K562 (cell line): ENCODE measurements at regions not wholly inside any gene's neighbourhood (a gene's known extent, or its start where the extent isn't known, plus 50 kb on each side); places are given as distances from the start of the nearest gene placed in this dataset.

Experiments
- ATAC-seq: fragments of 200-7000 bp; cut with Tn5 transposase; 3 replicates; pipeline ENCODE4 v1.9.1; 2020; ENCODE audit warnings: moderate library complexity
- BruUV-seq: library from RNA; stranded (reverse); fragments of 400-500 nt; replicated peaks from 2 replicates; lab custom pipeline; 2021; lab: Mats Ljungman, UMichigan
- CTCF ChIA-PET: fragments of 300-600 bp; formaldehyde crosslinking; extraction: SDS; loops from one replicate; lab custom pipeline; 2021; ENCODE audit warnings: low intra/inter-chr PET ratio; lab: Yijun Ruan, JAX
- POLR2A ChIA-PET: fragments of 300-600, 350-650 bp; sonication (Branson Sonifier 250); formaldehyde crosslinking; extraction: SDS; loops from one replicate; lab custom pipeline; 2021; ENCODE audit warnings: antibody characterized with exemption, inconsistent platforms; lab: Yijun Ruan, JAX
- DNase-seq, 4 experiments: peaks; one replicate each; pipeline versions ENCODE4 v3.0.0 to v3.0.0-alpha.2; 2011 to 2018; ENCODE audit warnings: low spot score in 3 of 4, mixed read lengths in 3 of 4; ENCODE audit errors: extremely low read depth in 1 of 4
- FAIRE-seq: peaks from 2 replicates; lab custom pipeline; 2011; peaks lifted over from hg19 to GRCh38; lab: Jason Lieb, UNC
- H2AFZ ChIP-seq: 2 replicates; pipeline ENCODE4 v1.6.0; 2011; ENCODE audit warnings: low read depth, low read length, control low read depth, inconsistent platforms
- H3K27ac ChIP-seq: fragments of 200-600 bp; 3 replicates; pipeline ENCODE4 v1.8.0; 2011; ENCODE audit warnings: low read depth, mild to moderate bottlenecking, control low read depth, inconsistent platforms, low read length, moderate library complexity, mixed read lengths; ENCODE audit errors: extremely low read depth
- H3K27me3 ChIP-seq, 2 experiments: fragments of 300-600 bp in 1 of 2; 2 replicates in 1 of 2; 3 replicates in 1 of 2; pipeline versions ENCODE4 v1.6.0 to v1.8.0; 2011; ENCODE audit warnings: inconsistent platforms in 2 of 2, low read length in 2 of 2, mild to moderate bottlenecking in 1 of 2, mixed read lengths in 1 of 2, moderate library complexity in 1 of 2; ENCODE audit not compliant: control insufficient read depth in 2 of 2, insufficient read depth in 2 of 2
- H3K36me3 ChIP-seq: fragments of 300-600 bp; 3 replicates; pipeline ENCODE4 v1.8.0; 2011; ENCODE audit warnings: mild to moderate bottlenecking, low read length, inconsistent platforms; ENCODE audit not compliant: control insufficient read depth, insufficient read depth
- H3K4me1 ChIP-seq, 2 experiments: fragments of 200-600 bp in 1 of 2; replicated peaks in 1 of 2; 2 replicates in 1 of 2; 3 replicates in 1 of 2; pipeline versions ENCODE4 v1.5.1 to v1.8.0; 2011; ENCODE audit warnings: inconsistent platforms in 2 of 2, low read length in 2 of 2, mild to moderate bottlenecking in 1 of 2, mixed read lengths in 1 of 2, moderate library complexity in 1 of 2; ENCODE audit not compliant: control insufficient read depth in 2 of 2, insufficient read depth in 2 of 2
- H3K4me2 ChIP-seq: 2 replicates; pipeline ENCODE4 v1.6.1; 2011; ENCODE audit warnings: low read length, control low read depth, inconsistent platforms, mixed read lengths; ENCODE audit not compliant: insufficient read depth
- H3K4me3 ChIP-seq: fragments of 200-600 bp; sonication (generic), shearing (Covaris generic); 2 replicates; pipeline ENCODE4 v1.5.1; 2016; ENCODE audit warnings: control low read depth, inconsistent platforms
- H3K79me2 ChIP-seq: fragments of 200-600 bp; 3 replicates; pipeline ENCODE4 v1.8.0; 2011; ENCODE audit warnings: low read length, inconsistent platforms; ENCODE audit not compliant: control insufficient read depth, insufficient read depth
- H3K9ac ChIP-seq, 2 experiments: 2 replicates each; pipeline versions ENCODE4 v1.6.0 to v1.6.1; 2011; ENCODE audit warnings: low read depth in 2 of 2, low read length in 2 of 2, control low read depth in 1 of 2, inconsistent platforms in 1 of 2, mild to moderate bottlenecking in 1 of 2, mixed read lengths in 1 of 2; ENCODE audit not compliant: insufficient read depth in 1 of 2
- H3K9me1 ChIP-seq: one replicate; pipeline ENCODE4 v1.6.0; 2011; ENCODE audit warnings: inconsistent platforms, mild to moderate bottlenecking, low read length, moderate library complexity; ENCODE audit not compliant: control insufficient read depth, insufficient read depth
- H3K9me3 ChIP-seq: replicated peaks from 2 replicates; pipeline ENCODE4 v1.5.1; 2011; ENCODE audit warnings: low read depth, low read length, inconsistent platforms; ENCODE audit not compliant: control insufficient read depth, insufficient read depth
- H4K20me1 ChIP-seq: replicated peaks from 2 replicates; pipeline ENCODE4 v1.6.1; 2011; ENCODE audit warnings: low read length, inconsistent platforms, mixed read lengths; ENCODE audit not compliant: control insufficient read depth, insufficient read depth
- MCM5 ChIP-seq: fragments of 450-650 bp; IDR thresholded peaks from 2 replicates; pipeline ENCODE4 v1.6.1; 2016; ENCODE audit warnings: low read depth
- RCOR1 ChIP-seq, 2 experiments: IDR thresholded peaks; 2 replicates each; pipeline ENCODE4 v1.6.1; 2012; ENCODE audit warnings: low read depth in 2 of 2, low read length in 2 of 2, borderline replicate concordance in 1 of 2, improper control_type of control experiment in 1 of 2
- ZFP30 ChIP-seq: fragments of 250-450 bp; sonication (Bioruptor Pico); IDR thresholded peaks from 2 replicates; pipeline ENCODE4 v1.8.0; 2022; ENCODE audit warnings: moderate library complexity, mild to moderate bottlenecking, inconsistent platforms, borderline replicate concordance
- WGBS: fragments of 100-300 bp; shearing (Covaris generic); methylation state at CpG from one replicate; pipeline ENCODE4 v1.1.6; 2016; ENCODE audit warnings: low coverage, mixed read lengths; ENCODE audit not compliant: insufficient coverage; ENCODE audit errors: missing lambda C conversion rate; 5-methylcytosine and 5-hydroxymethylcytosine counted together
- in situ Hi-C: fragments of 300-500 bp; cut with MboI; formaldehyde crosslinking; loops from 4 replicates; pipeline ENCODE4 v1.15.0; 2018; ENCODE audit warnings: inconsistent platforms, mixed read lengths
- intact Hi-C: fragments of 100-400 bp; cut with micrococcal nuclease; formaldehyde crosslinking; loops from 2 replicates; pipeline ENCODE4 v1.14.2; 2022
- TF ChIP-seq, protein P1 (sequence below), 2 experiments: fragments of 450-650 bp in 1 of 2; sonication (generic) in 1 of 2; formaldehyde crosslinking in 1 of 2; IDR thresholded peaks; 2 replicates each; pipeline versions ENCODE4 v1.7.1 to v1.9.0; 2016 to 2022; ENCODE audit warnings: inconsistent platforms in 1 of 2, mild to moderate bottlenecking in 1 of 2, missing genetic modification reagents in 1 of 2

DNA sequence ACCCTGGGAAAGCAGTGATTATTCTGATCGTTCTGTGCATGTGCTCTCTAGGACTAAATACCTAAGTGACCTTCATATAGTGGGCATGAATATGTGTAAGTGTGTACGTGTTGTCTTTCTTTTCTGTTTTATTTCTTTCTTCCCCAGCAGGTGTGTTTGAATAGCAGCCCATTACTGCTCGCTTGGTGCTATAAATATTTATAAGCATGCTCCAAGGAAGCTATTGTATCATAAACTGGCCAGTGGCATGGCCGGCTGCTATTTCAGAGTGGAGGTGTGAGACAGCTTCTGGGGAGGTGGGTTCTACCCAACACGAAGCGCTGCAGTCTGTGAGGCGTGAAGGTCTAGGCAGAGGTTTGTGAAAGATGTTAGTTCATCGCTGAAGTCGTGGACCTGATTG is 641.8 kb downstream of the NTRK3 start:
- CTCF ChIA-PET, result no interaction called here
- BruUV-seq, result no TSS peak
- Histone ChIP-seq H3K9me1 (no peaks in the 10 kb centered on the region), H3K4me3 (no peak overlapping the region), H3K4me2 (no peak overlapping the region)
- FAIRE-seq, result no peak
- no peak for TF ChIP-seq MCM5
- TF ChIP-seq ZFP30, result no peak
- TF ChIP-seq RCOR1 (IDR thresholded peaks at IDR 0.05; ENCODE audit: borderline replicate concordance in 1 of 2, low read depth in 2 of 2, low read length in 2 of 2), result no peak
- TF ChIP-seq, protein P1, sequence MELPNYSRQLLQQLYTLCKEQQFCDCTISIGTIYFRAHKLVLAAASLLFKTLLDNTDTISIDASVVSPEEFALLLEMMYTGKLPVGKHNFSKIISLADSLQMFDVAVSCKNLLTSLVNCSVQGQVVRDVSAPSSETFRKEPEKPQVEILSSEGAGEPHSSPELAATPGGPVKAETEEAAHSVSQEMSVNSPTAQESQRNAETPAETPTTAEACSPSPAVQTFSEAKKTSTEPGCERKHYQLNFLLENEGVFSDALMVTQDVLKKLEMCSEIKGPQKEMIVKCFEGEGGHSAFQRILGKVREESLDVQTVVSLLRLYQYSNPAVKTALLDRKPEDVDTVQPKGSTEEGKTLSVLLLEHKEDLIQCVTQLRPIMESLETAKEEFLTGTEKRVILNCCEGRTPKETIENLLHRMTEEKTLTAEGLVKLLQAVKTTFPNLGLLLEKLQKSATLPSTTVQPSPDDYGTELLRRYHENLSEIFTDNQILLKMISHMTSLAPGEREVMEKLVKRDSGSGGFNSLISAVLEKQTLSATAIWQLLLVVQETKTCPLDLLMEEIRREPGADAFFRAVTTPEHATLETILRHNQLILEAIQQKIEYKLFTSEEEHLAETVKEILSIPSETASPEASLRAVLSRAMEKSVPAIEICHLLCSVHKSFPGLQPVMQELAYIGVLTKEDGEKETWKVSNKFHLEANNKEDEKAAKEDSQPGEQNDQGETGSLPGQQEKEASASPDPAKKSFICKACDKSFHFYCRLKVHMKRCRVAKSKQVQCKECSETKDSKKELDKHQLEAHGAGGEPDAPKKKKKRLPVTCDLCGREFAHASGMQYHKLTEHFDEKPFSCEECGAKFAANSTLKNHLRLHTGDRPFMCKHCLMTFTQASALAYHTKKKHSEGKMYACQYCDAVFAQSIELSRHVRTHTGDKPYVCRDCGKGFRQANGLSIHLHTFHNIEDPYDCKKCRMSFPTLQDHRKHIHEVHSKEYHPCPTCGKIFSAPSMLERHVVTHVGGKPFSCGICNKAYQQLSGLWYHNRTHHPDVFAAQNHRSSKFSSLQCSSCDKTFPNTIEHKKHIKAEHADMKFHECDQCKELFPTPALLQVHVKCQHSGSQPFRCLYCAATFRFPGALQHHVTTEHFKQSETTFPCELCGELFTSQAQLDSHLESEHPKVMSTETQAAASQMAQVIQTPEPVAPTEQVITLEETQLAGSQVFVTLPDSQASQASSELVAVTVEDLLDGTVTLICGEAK (IDR thresholded peaks at IDR 0.05), result no peak
- TF ChIP-seq, protein P1 (CRISPR knock-in tag; IDR thresholded peaks at IDR 0.05), result no peak
- TF ChIP-seq, all 486 proteins: peak for 0
- ATAC-seq, result no peak
- Histone ChIP-seq H3K79me2 (peaks cover 53% of the 10 kb centered on the region), H4K20me1 (no peaks in the 10 kb centered on the region), H3K27ac (no peak overlapping the region), H2AFZ (no peak overlapping the region), H3K9ac (no peak overlapping the region), H3K9me3 (no peaks in the 10 kb centered on the region), H3K36me3 (peaks cover 16% of the 10 kb centered on the region; the same call in 2 of the 3 replicates), H3K27me3 (no peaks in the 10 kb centered on the region), H3K4me1 (peaks cover 13 to 47% of the 10 kb centered on the region in 2 experiments)
- 65% methylated on average over 9 of the region's 9 CpGs for WGBS
- intact Hi-C loops (no loop called here), in situ Hi-C loops (no loop called here)
- no peak for DNase-seq
- POLR2A ChIA-PET, result interaction anchor here (0.8 kb wide), 1 partner anchor 11 kb away, joined by 4 read pairs; no protein-coding TSS in a partner anchor
